Mesothelial cell of epicardium (in vitro differentiated cells): ENCODE measurements at regions not wholly inside any gene's neighbourhood (a gene's known extent, or its start where the extent isn't known, plus 50 kb on each side); places are given as distances from the start of the nearest gene placed in this dataset.
A peak's percentile ranks its signal among the peaks of the same experiment; 100 is the strongest.

ENCODE experiments used
- DNase-seq, 2 experiments: peaks; one replicate each; pipeline ENCODE4 v3.0.0; 2021; ENCODE audit warnings: low spot score in 2 of 2; ENCODE audit not compliant: unreplicated experiment in 2 of 2
- H3K27ac Mint-ChIP-seq: 2 replicates; pipeline ENCODE4 v1.8.0; 2021; ENCODE audit warnings: mixed read lengths
- H3K27me3 Mint-ChIP-seq: 2 replicates; pipeline ENCODE4 v1.8.0; 2021; ENCODE audit warnings: low read depth, mixed read lengths
- H3K36me3 Mint-ChIP-seq: 2 replicates; pipeline ENCODE4 v1.8.0; 2021; ENCODE audit warnings: mixed read lengths
- H3K4me1 Mint-ChIP-seq: 2 replicates; pipeline ENCODE4 v1.8.0; 2021; ENCODE audit warnings: mixed read lengths
- H3K4me3 Mint-ChIP-seq: 2 replicates; pipeline ENCODE4 v1.8.0; 2021; ENCODE audit warnings: mild to moderate bottlenecking, moderate library complexity, mixed read lengths
- H3K9me3 Mint-ChIP-seq: 2 replicates; pipeline ENCODE4 v1.8.0; 2021; ENCODE audit warnings: mixed read lengths
- TF ChIP-seq, protein P1 (sequence below): fragments of 200-600 bp; sonication (generic); IDR thresholded peaks from one replicate; pipeline ENCODE4 v1.5.0; 2021; ENCODE audit warnings: antibody characterized with exemption; ENCODE audit not compliant: unreplicated experiment

DNA sequence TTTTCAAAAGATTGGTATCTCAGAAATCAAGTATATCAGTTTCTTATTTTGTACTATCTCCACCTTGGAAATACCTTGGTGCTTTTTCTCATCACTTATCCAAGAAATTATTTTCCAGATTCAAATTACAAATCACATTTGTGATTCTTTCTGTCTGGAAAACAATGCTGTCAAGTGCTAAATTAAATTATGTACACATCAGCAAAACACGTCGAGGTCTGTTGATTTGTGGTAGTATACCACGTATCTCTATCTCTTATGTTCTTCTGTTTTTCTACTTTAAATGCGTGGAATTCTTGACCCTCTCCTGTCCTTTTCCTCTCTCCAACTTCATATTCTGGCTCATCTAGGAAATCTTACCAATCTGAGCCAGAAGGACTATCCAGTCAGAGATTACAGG, 214.5 kb downstream of the PTN start:
- Mint-ChIP-seq H3K27ac (peak overlapping the region; percentile 86), H3K4me1 (peaks cover 22% of the 10 kb centered on the region), H3K4me3 (no peak overlapping the region), H3K9me3 (peaks cover 20% of the 10 kb centered on the region), H3K27me3 (no peaks in the 10 kb centered on the region), H3K36me3 (peaks cover 12% of the 10 kb centered on the region)
- TF ChIP-seq, protein P1, sequence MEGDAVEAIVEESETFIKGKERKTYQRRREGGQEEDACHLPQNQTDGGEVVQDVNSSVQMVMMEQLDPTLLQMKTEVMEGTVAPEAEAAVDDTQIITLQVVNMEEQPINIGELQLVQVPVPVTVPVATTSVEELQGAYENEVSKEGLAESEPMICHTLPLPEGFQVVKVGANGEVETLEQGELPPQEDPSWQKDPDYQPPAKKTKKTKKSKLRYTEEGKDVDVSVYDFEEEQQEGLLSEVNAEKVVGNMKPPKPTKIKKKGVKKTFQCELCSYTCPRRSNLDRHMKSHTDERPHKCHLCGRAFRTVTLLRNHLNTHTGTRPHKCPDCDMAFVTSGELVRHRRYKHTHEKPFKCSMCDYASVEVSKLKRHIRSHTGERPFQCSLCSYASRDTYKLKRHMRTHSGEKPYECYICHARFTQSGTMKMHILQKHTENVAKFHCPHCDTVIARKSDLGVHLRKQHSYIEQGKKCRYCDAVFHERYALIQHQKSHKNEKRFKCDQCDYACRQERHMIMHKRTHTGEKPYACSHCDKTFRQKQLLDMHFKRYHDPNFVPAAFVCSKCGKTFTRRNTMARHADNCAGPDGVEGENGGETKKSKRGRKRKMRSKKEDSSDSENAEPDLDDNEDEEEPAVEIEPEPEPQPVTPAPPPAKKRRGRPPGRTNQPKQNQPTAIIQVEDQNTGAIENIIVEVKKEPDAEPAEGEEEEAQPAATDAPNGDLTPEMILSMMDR: no peak
- no peak for DNase-seq

GRCh38 chr7:137127806-137128205, 215.7 kb downstream of the PTN start:
- H3K9me3 Mint-ChIP-seq: peaks cover 10% of the 10 kb centered on the region
- peaks cover 6% of the 10 kb centered on the region for H3K36me3 Mint-ChIP-seq
- DNase-seq: no peak
- H3K4me1 Mint-ChIP-seq: peaks cover 30% of the 10 kb centered on the region
- no peak overlapping the region for H3K4me3 Mint-ChIP-seq
- TF ChIP-seq, protein P1: no peak
- peak overlapping the region; percentile 9 for H3K27ac Mint-ChIP-seq
- no peaks in the 10 kb centered on the region for H3K27me3 Mint-ChIP-seq

- Mint-ChIP-seq H3K4me3 (no peak overlapping the region), H3K9me3 (peaks cover 3% of the 10 kb centered on the region), H3K36me3 (peaks cover 3% of the 10 kb centered on the region), H3K4me1 (peaks cover 30% of the 10 kb centered on the region), H3K27me3 (no peaks in the 10 kb centered on the region), H3K27ac (no peak overlapping the region)
- TF ChIP-seq, protein P1: no peak
- no peak for DNase-seq
Measured at GRCh38 chr7:137127058-137127457, 216.5 kb downstream of the PTN start.

- H3K27me3 Mint-ChIP-seq: no peaks in the 10 kb centered on the region
- peaks cover 11% of the 10 kb centered on the region for H3K9me3 Mint-ChIP-seq
- TF ChIP-seq, protein P1: no peak
- peak overlapping the region; percentile 12 for H3K27ac Mint-ChIP-seq
- DNase-seq: no peak
- peaks cover 11% of the 10 kb centered on the region for H3K4me1 Mint-ChIP-seq
- H3K36me3 Mint-ChIP-seq: peaks cover 5% of the 10 kb centered on the region
- no peak overlapping the region for H3K4me3 Mint-ChIP-seq
Measured at GRCh38 chr7:137122145-137122544, 221.4 kb downstream of the PTN start.

DNA sequence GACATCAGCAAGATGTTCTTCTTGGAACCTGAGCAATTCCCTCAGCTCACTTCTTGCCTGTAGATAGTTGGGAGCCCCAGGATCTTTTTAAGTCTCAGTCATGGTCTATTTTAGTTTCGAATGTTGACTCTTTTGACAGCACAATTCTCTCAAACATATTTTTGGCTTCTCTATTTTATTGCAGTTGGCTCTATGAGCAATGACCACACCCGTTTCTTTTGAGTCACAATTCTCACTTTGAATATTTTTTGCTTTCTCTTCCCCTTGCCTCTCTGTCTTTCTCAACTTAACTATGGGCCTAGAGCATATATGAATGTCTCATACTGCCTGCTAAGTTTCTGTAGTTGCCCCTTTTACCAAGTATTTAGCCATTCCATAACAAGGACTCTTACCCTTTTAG, 222.8 kb downstream of the PTN start:
- peaks cover 5% of the 10 kb centered on the region for H3K36me3 Mint-ChIP-seq
- H3K4me1 Mint-ChIP-seq: peaks cover 11% of the 10 kb centered on the region
- H3K4me3 Mint-ChIP-seq: no peak overlapping the region
- H3K27me3 Mint-ChIP-seq: no peaks in the 10 kb centered on the region
- TF ChIP-seq, protein P1: no peak
- no peak overlapping the region for H3K27ac Mint-ChIP-seq
- peaks cover 11% of the 10 kb centered on the region for H3K9me3 Mint-ChIP-seq
- no peak for DNase-seq

DNA sequence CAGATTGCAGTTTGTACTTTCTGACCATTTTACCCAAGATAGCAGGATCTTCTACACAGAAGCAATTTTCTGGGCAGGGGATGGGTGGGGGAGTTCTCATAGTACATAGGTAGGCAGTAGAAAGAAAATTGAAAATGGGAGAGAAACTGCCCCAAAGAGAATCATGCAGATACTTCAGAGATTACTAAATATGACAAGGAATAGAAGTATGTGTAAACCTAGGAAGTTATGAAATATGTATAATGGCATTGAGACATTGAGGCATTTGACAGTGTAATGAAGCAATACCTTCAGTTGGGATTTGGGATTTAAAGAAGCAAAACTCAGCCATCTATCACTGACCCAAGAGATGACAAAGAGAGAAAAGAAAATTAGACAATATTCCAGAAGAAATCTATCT, 233.0 kb downstream of the PTN start:
- TF ChIP-seq, protein P1: no peak
- no peak overlapping the region for H3K27ac Mint-ChIP-seq
- H3K36me3 Mint-ChIP-seq: peaks cover 10% of the 10 kb centered on the region
- peaks cover 25% of the 10 kb centered on the region for H3K9me3 Mint-ChIP-seq
- peaks cover 14% of the 10 kb centered on the region for H3K4me1 Mint-ChIP-seq
- no peak for DNase-seq
- no peaks in the 10 kb centered on the region for H3K27me3 Mint-ChIP-seq
- no peak overlapping the region for H3K4me3 Mint-ChIP-seq
